HG02840 (cell line): ENCODE measurements at regions not wholly inside any gene's neighbourhood (a gene's known extent, or its start where the extent isn't known, plus 50 kb on each side); places are given as distances from the start of the nearest gene placed in this dataset.
"Not testable (repeated sequence)": the region's sequence is repeated elsewhere in the genome, so short reads cannot be mapped to it uniquely, and the experiment has no call there.

ENCODE experiments used
- ATAC-seq: cut with Tn5 transposase; IDR thresholded peaks from one replicate; pipeline ENCODE4 v1.9.1; 2021; ENCODE audit warnings: mild to moderate bottlenecking, moderate library complexity, moderate number of reproducible peaks; ENCODE audit not compliant: unreplicated experiment, low FRiP score

- ATAC-seq = no peak
Observed at GRCh38 chr1:181251713-181252075, 163.2 kb downstream of the IER5 start.

- not testable (repeated sequence) for ATAC-seq
Observed at GRCh38 chr1:181253601-181254000, 165.1 kb downstream of the IER5 start.

DNA sequence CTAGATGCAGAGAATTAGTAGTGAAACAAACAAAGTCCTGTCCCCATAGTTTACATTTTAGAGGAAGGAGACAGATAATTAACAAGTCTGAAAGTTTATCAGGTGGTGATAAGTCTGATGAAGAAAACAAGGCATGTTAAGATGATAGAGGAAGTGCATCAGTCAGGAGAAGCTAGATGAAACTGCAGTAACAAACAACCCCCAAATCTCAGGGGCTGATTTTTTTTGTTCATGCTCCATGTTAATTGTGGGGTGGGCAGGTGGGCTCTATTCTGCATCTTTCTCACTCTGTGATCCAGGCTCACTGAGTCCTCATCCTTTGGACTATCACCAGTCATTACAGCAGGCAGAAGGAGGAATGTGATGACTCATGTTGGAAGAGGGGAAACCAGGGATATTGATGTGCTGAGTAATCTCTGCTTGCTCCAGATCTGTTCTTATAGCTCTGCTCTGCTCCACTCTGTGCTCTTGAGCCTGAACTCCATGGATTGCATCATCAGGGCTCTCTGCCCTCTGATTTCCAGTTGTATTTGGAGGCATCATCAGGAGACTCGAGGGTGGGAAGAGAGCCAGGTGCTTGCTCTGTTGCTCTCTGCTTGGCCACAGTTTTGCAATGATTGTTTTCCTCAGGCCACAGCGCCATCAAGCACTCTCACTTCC, 166.9 kb downstream of the IER5 start:
- ATAC-seq = no peak

GRCh38 chr1:181257117-181257516, 168.6 kb downstream of the IER5 start:
- no peak for ATAC-seq

- no peak for ATAC-seq
Observed at GRCh38 chr1:181259026-181259745, 170.7 kb downstream of the IER5 start.

- ATAC-seq = no peak
Observed at GRCh38 chr1:181260271-181260670, 171.8 kb downstream of the IER5 start.

DNA sequence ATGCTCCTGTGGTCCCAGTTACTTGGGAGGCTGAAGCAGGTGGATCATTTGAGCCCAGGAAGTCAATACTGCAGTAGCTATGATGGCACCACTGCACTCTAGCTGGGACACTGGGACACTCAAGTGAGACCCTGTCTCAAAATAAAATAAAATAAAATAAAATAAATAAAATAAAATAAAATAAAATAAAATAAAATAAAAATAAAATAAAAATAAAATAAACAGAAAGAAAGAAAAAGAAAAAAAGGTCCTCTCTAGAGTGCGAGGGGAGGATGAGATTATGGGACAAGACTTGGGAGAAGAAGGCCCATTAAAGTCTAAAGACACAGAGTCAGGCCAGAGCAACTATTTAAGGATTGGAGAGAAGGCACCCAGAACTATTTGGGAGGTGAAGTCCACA, 172.5 kb downstream of the IER5 start:
- ATAC-seq = no peak

DNA sequence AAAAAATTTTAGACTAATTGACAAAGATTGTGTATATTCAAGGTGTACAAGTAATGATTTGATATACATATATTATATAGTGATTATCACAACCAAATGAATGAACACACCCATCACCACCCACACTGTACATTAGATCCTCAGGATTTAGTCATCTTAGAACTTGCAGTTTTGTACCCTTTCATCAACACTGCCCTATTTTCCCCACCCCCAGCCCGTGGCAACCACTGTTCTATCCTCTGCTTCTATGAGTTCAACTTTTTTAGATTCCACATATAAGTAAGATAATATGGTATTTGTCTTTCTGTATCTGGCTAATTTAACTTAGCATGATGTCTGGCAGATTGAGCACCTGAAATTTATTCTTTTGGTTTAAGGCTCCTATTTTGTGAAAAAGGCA, 173.6 kb downstream of the IER5 start:
- ATAC-seq = no peak

- ATAC-seq = no peak
Observed at GRCh38 chr1:181263444-181263843, 174.9 kb downstream of the IER5 start.

DNA sequence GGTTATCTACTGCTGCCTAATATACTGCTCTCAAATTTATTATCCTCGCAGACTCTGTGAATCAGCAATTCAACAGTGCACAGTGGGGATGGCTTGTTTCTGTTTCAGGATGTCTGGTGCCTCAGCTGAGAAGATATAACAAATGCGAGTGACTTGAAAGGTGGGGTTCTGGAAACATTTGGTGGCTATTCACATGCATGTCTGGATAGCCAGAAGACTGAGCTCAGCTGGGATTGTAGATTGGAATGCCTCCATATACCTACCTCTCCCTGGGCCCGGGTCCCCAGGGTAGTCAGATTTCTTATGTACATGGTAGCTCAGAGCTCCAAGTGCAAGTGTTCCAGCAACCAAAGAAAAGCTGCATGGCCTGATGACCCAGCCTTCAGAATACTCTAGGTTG, 176.3 kb downstream of the IER5 start:
- no peak for ATAC-seq

DNA sequence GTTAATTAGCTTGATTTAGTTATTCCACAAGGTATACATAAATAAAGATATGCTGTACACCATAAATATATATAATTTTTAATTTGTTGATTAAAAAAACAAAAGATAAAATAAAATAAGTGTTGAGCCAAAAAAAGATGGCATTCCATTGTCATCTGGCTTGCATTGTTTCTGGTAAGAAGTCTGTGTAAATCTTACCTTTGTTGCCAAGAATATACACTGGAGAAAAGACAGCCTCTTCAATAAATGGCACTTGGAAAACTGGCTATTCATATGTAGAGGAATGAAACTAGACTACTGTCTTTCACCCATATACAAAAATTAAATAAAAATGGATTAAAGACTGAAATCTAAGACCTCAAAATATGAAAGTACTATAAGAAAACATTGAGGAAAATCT, 196.5 kb downstream of the IER5 start:
- ATAC-seq = no peak

- no peak for ATAC-seq
Observed at GRCh38 chr1:181295217-181295616, 188.1 kb upstream of the CACNA1E start.

- no peak for ATAC-seq
Observed at GRCh38 chr1:181296180-181296579, 187.1 kb upstream of the CACNA1E start.

DNA sequence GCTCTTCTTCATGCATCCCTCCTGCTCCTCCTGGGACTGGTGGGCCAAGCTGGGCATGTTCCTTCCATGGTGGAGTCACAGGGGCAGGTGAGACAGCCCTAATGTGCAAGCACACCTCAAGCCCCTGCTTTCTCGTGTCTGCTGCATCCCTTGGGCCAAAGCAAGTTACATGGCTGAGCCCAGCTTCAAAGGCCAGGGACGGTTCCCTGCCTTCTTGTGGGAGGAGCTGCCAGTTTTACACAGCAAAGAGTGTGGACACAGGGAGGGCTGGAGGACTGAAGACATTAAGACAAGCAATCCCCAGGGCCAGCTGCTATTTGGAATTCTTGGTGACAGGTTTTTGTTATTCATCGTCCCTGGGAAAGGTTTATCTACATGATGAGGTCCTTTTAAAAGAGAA, 175.2 kb upstream of the CACNA1E start:
- no peak for ATAC-seq

- ATAC-seq = no peak
Observed at GRCh38 chr1:181310560-181310959, 172.8 kb upstream of the CACNA1E start.

DNA sequence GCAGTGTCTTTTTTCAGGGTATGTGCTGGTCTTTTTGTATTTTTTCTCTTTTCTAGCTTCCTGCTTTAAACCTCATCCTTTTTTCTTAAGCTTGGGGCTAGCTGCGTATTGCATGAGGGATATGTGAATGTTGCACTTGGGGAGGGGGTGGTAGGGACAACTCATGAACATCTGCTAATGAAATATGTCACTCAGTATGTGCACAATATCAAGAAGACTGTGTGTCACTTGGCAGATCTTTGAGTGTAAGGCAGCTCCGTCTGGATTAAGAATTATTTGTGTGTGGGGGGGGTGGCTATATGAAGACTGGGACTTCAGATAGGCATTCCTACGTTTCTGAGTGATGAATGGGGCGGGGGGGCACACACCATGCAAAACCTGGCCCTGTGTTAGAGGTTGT, 170.4 kb upstream of the CACNA1E start:
- ATAC-seq = no peak

DNA sequence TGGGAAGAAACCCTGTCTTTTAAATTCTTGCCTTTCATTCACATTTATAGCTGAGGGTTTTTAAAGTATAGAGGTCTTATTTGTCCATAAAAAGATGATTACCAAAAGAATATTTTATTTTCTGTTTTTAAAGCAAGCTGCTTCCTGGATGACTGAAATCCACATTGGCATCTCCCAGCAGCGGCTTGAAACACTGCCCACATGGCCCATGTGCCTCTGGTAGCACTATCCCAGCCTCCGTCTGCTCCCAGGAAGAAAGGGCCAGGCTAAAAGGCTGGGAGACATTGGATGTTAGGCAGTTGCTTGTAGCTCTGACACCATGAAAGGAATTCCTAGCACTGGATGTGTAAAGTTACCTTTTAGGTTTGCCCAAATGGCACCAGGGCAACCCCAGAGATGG, 169.9 kb upstream of the CACNA1E start:
- no peak for ATAC-seq

- ATAC-seq = no peak
Observed at GRCh38 chr1:181314010-181314409, 169.3 kb upstream of the CACNA1E start.

- no peak for ATAC-seq
Observed at GRCh38 chr1:181314959-181315358, 168.4 kb upstream of the CACNA1E start.

DNA sequence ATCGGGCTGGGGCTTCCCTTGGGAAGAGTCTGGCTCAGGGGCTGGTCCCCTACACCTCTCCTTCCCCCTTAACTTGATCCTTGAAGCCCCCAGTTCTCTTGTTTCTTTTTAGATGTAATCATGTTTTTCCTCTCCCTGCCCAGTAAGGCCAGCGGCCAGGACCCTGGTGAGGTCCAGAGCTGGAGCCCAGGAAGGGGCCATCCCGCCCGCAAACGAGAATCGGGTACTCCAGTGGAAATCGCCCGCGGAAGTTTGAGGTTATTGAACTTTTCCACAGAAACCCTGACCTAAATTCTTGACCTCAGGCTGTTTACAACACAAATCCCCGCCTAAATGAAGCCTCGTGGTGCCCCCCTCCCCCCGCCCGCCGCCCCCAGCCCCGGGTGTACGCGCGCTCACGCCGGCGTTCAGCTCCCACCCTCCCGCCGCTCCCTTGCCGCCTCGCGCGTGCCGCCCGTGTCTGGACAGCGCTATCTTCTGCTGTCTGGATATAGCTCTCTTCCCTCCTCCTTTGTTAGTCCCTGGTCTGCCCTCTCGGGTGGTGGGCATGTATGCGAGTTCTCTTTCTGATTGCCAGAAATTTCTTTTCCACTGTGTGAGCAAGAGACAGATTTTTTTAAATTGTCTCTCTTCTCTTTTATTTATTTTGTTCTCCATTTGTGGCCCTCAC, 165.9 kb upstream of the CACNA1E start:
- ATAC-seq = no peak

GRCh38 chr1:181318022-181318857, 165.1 kb upstream of the CACNA1E start:
- ATAC-seq = no peak
